RPMI8226 (cell line): ENCODE measurements at regions not wholly inside any gene's neighbourhood (a gene's known extent, or its start where the extent isn't known, plus 50 kb on each side); places are given as distances from the start of the nearest gene placed in this dataset.

Source experiments
- DNase-seq: peaks from one replicate; pipeline ENCODE4 v3.0.0-alpha.2; 2015

DNA sequence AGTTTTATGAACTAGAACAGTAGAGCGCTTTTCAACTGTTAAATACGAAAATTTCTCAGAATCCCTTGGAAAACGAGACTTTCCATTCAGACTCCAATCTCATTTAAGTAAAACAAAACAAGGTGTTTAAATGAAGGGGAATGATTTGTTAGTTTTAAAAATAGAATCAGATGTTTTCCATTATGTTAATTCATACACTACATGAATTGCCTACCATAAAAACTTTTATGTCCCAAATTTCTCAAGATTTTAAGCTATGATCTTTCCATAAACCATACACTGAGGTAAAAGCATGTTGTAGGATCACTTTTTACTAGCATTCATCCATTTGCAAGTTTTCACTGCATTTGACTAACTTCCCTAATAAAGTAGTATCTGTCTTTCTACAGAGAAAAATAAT is 180.3 kb upstream of the ZP4 start:
- no peak for DNase-seq

GRCh38 chr1:238063454-238063853 is 172.7 kb upstream of the ZP4 start:
- peak; percentile 24 for DNase-seq

DNA sequence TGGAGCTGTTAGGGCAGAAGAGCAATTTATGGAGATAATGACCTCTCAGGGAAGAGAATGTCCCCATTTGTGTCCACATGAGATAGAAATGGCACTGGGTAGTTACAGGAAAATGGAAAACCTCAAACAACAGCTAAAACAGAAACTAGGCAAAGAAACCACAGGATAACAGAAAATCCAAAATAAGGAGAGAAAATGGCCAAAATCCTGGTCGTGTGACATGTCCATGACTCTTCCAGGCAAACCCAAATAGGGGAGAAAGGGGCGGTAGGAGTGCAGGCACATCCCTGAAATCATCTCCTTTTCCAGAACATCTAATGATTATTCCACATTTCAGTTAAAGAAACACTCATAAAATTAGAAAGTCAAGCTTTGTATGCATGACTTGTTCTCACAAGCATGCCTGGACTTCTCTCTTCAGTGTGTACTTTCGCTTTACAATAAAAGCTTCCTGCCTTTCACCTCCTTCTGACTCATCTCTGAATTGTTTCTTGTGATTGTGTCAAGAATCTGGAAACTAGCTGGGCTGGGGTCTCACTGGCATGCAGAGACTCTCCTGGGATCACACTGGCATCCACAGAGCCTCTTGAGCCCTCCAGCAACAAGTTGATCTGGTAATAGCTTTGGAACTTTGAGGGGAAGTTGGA is 171.4 kb upstream of the ZP4 start:
- DNase-seq, result no peak

- DNase-seq, result no peak
These were observed 169.3 kb upstream of the ZP4 start for GRCh38 chr1:238060061-238060460.

DNA sequence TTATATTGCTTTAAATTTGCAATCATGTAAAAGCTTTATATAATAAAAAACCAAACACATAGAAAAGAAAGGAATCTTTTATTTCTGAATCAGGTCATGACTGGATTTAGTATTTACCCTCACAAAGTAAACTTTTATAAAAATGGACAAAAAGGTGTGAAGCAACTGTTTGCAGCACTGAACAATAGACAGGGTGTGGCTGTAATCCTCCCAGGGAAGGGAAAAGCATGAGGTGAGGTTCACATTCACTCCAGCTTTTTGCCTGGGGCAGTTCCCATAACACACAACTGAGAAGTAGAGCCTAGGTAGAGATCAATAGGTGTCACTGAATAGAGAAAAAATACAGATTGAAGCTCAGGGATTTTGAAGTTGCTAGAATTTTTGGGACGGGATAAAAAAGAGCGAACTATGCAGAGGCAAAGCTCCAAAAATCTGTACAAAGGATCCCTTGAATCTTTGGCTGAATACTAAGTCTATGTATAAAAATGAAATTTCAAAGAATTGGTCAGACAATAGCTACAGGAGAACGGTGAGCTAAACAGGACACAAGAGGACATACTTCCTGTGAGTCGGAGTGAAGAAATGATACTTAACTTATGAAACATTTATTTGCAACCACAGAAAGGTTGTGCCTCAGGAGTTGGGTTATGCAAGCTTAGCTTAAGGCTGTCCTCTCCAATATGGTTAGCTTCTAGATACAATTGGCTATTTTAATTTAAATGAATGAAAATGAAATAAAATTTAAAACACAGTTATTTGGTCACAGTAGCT is 162.0 kb upstream of the ZP4 start:
- DNase-seq, result no peak

DNA sequence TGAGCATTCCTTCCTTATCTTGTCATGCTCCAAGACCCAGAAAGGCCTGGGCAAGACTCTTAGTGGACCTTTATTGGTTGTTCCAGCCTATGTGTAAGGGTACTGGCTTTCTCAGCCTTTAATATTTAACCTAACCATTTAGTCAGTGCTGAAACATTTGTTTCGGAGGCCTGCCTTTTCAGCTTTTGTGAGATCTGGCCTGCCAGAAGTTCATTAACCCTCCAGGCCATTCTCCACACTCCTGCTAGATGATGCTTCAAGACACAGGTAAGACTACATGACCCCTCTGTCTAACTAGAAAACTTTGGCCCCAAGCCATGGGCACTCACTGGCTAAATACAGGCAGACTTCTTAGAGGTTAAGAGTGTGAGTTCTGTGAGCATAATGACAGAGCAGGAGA is 138.4 kb upstream of the ZP4 start:
- no peak for DNase-seq

GRCh38 chr1:238027366-238027765 is 136.6 kb upstream of the ZP4 start:
- DNase-seq, result no peak

DNA sequence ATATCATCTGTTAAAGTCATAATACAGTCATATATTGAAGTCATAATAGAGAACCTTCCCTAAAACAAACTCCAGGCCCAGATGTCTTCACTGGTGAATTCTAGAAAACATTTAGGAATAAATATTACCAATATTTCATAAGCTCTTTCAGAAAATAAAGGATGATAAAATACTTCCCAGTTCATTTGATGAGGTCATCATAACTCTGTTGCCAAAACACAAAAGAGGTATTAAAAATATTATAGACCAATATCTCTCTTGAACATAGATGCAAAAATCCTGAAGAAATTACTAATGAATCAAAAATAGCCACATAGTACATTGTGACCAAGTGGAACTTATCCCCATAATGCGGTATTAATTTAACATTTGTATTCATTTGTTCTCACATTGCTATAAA is 132.4 kb upstream of the ZP4 start:
- DNase-seq, result no peak

- DNase-seq, result no peak
These were observed 127.5 kb upstream of the ZP4 start for GRCh38 chr1:238018214-238018613.

DNA sequence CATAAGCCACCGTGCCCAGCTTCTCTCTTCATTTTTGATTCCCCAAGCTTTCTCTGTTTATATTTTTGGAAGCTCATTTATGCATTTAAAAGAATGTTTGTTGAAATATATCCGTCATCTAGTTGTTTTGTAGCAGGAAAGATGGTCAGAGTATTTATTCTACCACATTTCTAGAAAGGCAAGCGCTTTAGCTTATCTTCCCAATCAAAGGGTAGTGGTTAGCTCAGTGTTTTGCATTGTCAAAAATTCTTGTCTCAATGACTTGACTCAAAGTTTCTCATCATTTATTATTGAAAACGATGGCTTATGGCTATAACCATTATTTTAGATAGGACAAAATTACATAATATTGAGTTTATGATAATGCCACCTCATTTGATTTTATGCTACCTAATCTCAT is 116.1 kb upstream of the ZP4 start:
- no peak for DNase-seq

GRCh38 chr1:238005116-238005515 is 114.4 kb upstream of the ZP4 start:
- DNase-seq, result no peak

GRCh38 chr1:238001818-238002217 is 111.1 kb upstream of the ZP4 start:
- DNase-seq, result no peak

GRCh38 chr1:237999426-238000052 is 108.8 kb upstream of the ZP4 start:
- DNase-seq, result no peak

DNA sequence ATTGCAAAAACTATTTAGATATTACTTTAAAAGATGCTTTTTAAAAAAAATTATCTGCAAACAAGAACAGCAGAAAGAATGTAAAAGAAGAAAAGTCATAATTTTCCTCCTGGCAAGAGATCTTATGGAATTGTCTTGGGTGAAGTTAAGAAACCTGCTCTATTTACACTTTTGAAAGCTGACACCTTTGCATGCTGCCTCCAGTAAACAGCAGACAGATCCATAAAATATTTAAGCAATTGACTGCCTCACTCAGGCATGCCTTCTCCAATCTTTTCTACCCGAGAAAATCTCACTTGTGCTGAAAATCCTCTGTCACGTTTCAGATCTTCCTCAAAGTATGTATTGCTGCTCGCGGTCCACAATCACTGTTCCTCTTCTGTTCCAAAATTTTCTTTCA is 107.9 kb upstream of the ZP4 start:
- no peak for DNase-seq

GRCh38 chr1:237983496-237983895 is 92.8 kb upstream of the ZP4 start:
- DNase-seq, result no peak

DNA sequence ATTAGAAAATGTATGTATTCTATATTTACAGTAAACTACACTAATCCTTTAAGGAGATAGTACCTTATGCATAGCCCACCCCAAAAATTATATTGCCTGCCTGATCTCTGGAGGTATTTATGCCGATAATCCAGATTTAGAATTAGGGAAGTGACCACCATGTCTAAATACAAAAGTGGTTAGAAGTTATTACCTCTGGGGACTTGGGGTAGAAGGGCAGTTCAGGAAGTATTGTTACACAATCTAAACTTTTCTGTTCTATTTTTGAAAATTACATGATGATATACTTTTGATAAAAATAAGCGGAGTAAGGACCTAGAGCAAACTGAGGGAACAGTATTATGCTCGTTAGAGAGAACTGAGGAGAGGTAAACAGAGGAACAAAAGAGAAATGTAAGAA is 90.5 kb upstream of the ZP4 start:
- no peak for DNase-seq

DNA sequence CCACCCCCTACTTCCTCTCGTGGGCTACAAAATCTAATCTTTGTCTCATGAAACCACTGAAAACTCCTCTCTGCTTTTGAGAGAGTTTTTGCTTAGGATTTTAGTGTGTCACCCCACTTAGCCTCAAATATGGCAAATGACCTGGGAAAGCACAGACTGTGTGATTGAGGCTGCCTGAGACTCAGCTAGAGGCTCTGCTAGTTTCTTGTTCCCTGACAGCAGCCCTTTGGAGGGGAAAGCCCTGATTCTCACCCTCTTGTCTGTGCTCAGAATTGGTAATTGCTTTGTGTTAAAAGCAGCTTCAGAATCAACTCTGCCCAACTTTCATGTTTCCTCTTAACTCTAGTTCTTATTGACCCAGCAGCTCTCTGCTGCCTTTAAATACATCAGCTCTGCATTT is 85.6 kb upstream of the ZP4 start:
- DNase-seq, result no peak

DNA sequence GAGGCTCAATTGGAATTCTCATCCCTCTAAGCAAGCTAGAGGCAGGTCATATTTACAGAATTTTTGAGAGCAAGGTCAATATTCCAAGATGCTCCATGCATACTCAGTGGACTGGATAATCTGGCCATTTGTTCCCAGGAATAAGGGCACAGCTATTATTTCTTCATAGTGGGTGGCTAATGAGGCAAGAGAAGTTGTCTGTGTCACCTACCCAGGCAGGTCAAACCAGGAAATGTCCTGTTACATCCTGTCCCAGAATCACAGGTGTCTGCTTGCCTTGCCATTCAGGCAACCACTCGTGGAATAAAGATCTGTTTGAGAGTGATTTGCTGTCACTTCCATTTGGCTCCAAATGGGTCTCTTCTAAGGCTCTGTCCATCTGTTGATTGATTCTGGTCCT is 85.2 kb upstream of the ZP4 start:
- DNase-seq, result no peak

GRCh38 chr1:237975376-237975775 is 84.7 kb upstream of the ZP4 start:
- no peak for DNase-seq

DNA sequence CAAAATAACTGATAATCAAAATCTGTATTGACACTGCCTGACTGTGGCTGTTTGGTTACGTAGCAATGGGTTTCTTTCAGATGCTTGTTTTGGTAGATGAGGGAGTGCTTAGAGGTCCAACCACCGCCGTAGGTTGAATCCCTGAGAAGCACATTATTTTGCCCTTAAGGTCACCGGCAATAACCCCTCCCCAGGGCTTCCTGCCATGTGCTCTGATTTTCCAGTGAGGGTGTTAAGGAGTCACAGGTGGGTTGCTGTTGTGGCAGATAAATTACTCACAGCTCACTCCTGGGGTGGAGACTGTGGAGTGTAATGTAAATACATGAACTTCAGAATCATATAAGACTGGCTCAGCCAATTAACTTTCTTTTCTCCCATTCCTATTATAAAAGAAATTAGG is 81.5 kb upstream of the ZP4 start:
- DNase-seq, result no peak

- no peak for DNase-seq
These were observed 72.3 kb upstream of the ZP4 start for GRCh38 chr1:237962985-237963384.

DNA sequence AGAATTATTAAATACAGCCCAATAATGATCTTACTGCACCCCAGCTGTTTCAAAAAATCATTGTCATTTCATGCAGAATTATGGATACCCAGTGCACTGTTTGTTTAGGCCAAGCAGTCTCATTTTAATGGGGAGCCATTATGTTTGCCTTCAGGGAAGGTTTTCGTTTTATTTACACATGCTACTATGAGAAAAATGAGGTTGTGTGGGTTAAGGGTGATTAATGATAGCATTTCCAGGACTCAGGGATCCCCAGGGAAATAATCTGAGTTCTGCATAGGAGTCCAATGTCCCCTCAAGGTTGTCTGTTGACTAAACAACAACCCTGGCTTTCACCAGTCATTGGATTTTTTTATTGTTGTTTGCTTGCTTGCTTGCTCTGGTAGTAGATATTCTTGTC is 71.0 kb upstream of the ZP4 start:
- DNase-seq, result no peak

GRCh38 chr1:237959838-237960237 is 69.1 kb upstream of the ZP4 start:
- DNase-seq, result no peak

DNA sequence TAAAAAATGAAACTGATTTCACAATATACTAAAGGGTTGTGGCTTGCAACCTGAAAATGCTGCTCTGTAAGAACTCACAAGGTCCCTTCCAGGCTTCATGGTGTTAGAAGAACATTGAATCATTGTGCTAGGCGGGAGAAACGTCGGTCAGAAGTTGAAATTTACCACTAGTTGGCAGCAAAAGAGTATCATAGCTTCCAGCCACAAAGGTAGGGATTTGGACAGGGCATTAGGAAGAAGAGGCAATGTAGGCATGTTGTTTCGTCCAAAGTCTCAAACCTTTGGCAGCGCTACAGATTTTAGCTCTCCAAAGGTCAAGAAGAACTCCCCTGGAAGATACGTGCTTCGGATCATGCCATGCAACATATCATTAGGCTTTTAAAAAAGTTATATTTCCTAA is 62.5 kb upstream of the ZP4 start:
- DNase-seq, result no peak
